PFSK-1 (cell line): ENCODE measurements at regions not wholly inside any gene's neighbourhood (a gene's known extent, or its start where the extent isn't known, plus 50 kb on each side); places are given as distances from the start of the nearest gene placed in this dataset.

Experiments used
- POLR2AphosphoS5 ChIP-seq: IDR thresholded peaks from 2 replicates; pipeline ENCODE4 v1.6.1; 2012; ENCODE audit warnings: low read depth, mild to moderate bottlenecking, control low read depth, low read length, moderate library complexity
- SIN3A ChIP-seq: IDR thresholded peaks from 2 replicates; pipeline ENCODE4 v1.6.1; 2012; ENCODE audit warnings: mild to moderate bottlenecking, low read length, moderate library complexity, borderline replicate concordance; ENCODE audit not compliant: insufficient read depth
- TAF1 ChIP-seq: IDR thresholded peaks from 2 replicates; pipeline ENCODE4 v1.6.1; 2012; ENCODE audit warnings: low read length, control low read depth, borderline replicate concordance; ENCODE audit not compliant: insufficient read depth

DNA sequence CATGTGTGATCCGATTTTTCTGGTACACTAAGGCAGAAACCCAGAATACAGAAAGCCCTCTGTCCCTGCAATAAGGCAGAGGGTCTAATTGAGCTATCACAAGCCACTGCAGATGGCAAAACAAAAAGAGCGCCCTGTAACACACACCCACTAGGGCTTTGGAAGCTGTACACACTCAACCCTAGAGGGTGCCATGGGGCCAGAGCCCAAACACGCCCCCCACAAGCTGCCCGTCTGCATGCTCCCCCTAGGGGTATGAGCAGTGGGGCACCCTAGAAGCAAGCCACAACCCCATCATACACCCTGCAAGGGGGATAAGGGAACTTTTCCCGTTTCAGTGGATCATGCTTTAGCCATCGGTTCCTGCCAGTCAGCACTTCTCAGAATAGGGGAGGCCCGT is 62.2 kb upstream of the PDE10A start:
- TF ChIP-seq TAF1 (no peak), POLR2AphosphoS5 (no peak), SIN3A (no peak)
